ENCODE measurements at regions not wholly inside any gene's neighbourhood (a gene's known extent, or its start where the extent isn't known, plus 50 kb on each side); places are given as distances from the start of the nearest gene placed in this dataset.

DNA sequence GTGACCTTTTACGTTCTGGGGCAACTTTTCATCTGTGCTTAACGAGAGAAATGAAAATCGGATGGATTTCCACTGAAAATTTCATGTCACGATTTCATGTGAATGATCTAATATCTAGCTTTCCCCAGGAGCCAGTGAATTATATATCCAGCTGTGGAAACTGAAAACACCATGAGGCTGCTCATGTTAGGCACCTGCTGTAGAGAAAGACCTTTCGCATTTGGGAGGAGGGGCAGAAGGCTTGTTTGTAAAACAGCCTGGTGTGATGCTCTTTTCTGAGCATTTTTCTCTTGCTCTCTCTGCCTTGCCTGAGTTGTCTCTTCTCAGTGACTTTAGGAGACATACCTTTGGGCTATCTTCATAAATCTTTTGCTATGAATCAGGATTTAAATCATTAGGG lies 84.6 kb upstream of the CYP1B1 start:
- no peaks in the 10 kb centered on the region for H3K9me3 ChIP-seq (ENCODE audit: control insufficient read depth, low read length, poor library complexity, severe bottlenecking)
- DNase-seq = no peak
- Mint-ChIP-seq H3K4me1 (no peaks in the 10 kb centered on the region), H3K27me3 (peaks cover 88% of the 10 kb centered on the region), H3K4me3 (no peak overlapping the region), H3K36me3 (ENCODE audit: low read depth) (peaks cover 2% of the 10 kb centered on the region), H3K27ac (no peak overlapping the region)
- no peak for ATAC-seq

DNA sequence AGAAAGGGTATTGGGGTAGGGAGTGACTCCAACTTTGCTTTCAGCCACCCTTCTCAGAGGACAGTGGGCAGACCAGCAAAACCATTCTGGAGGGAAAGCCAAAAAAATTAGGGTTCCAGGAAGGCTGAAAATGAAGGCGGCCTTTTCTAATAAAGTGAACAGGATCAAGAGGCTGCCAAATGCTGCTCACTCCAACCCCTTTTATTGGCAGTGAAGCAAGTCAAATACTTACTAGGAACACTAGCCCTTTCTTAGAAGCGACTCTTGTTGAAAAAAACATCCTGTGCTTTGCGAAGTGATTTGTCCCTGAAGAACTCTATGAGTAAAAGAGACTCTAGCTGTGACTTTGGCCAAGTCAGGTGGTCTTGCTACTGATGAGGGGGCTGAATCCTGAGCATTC lies 83.6 kb upstream of the CYP1B1 start:
- Mint-ChIP-seq H3K27me3 (peaks cover 86% of the 10 kb centered on the region), H3K36me3 (ENCODE audit: low read depth) (peaks cover 2% of the 10 kb centered on the region), H3K4me3 (no peak overlapping the region), H3K27ac (no peak overlapping the region), H3K4me1 (no peaks in the 10 kb centered on the region)
- ATAC-seq = no peak
- no peaks in the 10 kb centered on the region for H3K9me3 ChIP-seq (ENCODE audit: control insufficient read depth, low read length, poor library complexity, severe bottlenecking)
- DNase-seq = no peak

DNA sequence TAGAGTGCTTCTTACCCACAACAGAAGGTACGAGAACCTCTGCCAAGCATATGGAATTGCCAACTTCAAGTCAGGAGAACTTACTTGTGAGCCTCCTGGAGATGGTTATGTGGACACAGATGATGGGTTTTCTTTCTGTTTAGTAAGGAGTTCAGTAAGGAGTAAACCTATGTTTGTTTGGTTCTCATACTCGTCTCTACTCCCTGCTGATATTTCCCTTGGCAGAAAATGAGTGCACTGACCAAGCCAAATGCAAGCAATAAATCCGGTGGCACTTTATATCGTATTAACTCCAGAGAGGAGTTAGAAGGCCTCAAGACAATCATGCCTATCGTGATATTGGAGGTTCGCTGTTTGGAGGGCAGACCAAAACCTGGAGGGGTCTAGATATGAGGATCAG lies 83.2 kb upstream of the CYP1B1 start:
- peaks cover 2% of the 10 kb centered on the region for H3K36me3 Mint-ChIP-seq (ENCODE audit: low read depth)
- no peak overlapping the region for H3K27ac Mint-ChIP-seq
- ATAC-seq (no peak), DNase-seq (no peak)
- no peaks in the 10 kb centered on the region for H3K4me1 Mint-ChIP-seq
- peaks cover 83% of the 10 kb centered on the region for H3K27me3 Mint-ChIP-seq
- H3K4me3 Mint-ChIP-seq = no peak overlapping the region
- no peaks in the 10 kb centered on the region for H3K9me3 ChIP-seq (ENCODE audit: control insufficient read depth, low read length, poor library complexity, severe bottlenecking)

DNA sequence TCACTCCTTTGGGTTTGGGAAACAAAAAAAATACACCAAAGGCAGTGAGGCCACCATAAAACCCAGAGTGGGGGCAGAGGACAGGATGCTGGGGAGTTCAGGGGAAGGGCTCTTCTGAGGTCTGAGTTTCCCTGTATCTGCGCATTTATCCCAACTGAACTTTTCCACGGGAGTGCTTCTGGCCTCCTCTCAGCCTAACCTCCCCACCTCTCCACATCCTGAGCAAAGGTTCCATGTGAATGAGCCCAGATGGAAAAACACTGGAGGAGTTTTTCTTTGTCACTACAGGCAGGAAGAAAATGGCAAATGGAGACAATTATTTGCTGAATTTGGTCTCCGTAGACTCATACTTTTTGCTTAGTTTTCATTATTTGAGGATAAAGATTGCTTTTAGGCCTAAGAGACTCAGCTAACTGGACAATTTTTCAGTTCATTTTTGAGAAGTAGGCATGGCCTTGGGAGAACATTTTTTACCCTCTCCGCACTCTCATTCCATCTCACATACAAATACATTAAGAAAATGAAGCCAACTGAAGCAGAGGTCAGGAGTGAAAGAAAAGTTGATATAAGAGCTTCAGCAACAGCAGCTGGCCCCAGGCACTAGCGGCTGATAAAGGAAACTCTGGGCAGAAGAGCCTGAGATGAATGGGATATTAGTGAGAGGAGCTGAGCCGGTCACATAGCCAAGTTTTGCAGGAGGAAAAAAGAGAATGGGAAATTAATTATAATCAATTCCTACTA lies 82.6 kb upstream of the CYP1B1 start:
- H3K27me3 Mint-ChIP-seq = peaks cover 76% of the 10 kb centered on the region
- peaks cover 2% of the 10 kb centered on the region for H3K36me3 Mint-ChIP-seq (ENCODE audit: low read depth)
- H3K4me3 Mint-ChIP-seq = no peak overlapping the region
- H3K9me3 ChIP-seq (ENCODE audit: control insufficient read depth, low read length, poor library complexity, severe bottlenecking) = no peaks in the 10 kb centered on the region
- no peak overlapping the region for H3K27ac Mint-ChIP-seq
- DNase-seq (no peak), ATAC-seq (no peak)
- H3K4me1 Mint-ChIP-seq = no peaks in the 10 kb centered on the region

DNA sequence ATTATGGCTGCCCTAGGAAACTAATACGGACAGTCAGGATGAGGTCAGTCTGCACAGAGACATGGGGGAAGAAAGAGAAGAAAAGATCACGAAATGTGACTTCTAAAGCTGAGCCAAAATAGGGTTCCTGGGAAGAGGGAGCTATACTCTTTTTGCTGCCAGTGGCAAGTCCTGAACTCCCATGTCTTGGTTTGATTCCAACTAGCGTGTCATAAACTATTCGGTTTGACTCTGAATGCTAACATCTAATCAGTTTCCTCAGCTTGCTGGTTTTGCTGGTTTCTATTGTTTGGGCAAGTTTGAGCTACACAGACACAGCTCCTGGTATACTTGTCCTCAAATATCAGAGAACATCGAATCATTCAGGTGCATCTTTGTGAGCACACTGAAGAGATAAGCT lies 80.5 kb upstream of the CYP1B1 start:
- Mint-ChIP-seq H3K27ac (no peak overlapping the region), H3K4me1 (no peaks in the 10 kb centered on the region)
- ATAC-seq = no peak

DNA sequence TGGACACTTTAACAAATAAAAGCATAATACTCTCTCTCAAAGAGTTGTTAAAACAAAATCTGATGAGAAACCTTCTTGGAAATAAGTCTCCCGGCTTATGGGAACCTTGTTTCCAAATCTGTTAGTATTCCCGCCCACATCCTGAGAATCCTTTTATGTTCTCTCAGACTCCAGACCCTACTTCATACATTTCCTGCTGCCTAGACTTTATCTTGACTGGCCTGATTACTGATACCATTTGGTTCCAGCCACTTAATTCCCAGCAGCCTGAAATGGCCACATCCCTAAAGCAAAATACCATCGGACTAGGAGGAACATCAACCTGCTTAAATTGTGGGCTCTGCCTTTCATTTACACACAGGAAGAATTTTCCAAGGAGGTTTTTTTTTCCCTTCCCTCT lies 79.1 kb upstream of the CYP1B1 start:
- no peak for DNase-seq
- Mint-ChIP-seq H3K4me1 (no peaks in the 10 kb centered on the region), H3K36me3 (ENCODE audit: low read depth) (peaks cover 2% of the 10 kb centered on the region), H3K27ac (no peak overlapping the region), H3K27me3 (peaks cover 55% of the 10 kb centered on the region), H3K4me3 (no peak overlapping the region)
- H3K9me3 ChIP-seq (ENCODE audit: control insufficient read depth, low read length, poor library complexity, severe bottlenecking) = no peaks in the 10 kb centered on the region
- no peak for ATAC-seq

More for the DNA sequence above, 80.5 kb upstream of the CYP1B1 start:
- no peak for DNase-seq
- no peak overlapping the region for H3K4me3 Mint-ChIP-seq
- no peaks in the 10 kb centered on the region for H3K9me3 ChIP-seq (ENCODE audit: control insufficient read depth, low read length, poor library complexity, severe bottlenecking)
- H3K36me3 Mint-ChIP-seq (ENCODE audit: low read depth) = no peaks in the 10 kb centered on the region
- H3K27me3 Mint-ChIP-seq = peaks cover 62% of the 10 kb centered on the region

GRCh38 chr2:38154395-38154794 lies 78.4 kb upstream of the CYP1B1 start:
- Mint-ChIP-seq H3K4me1 (no peaks in the 10 kb centered on the region), H3K36me3 (ENCODE audit: low read depth) (peaks cover 2% of the 10 kb centered on the region), H3K27ac (no peak overlapping the region), H3K4me3 (no peak overlapping the region), H3K27me3 (peaks cover 48% of the 10 kb centered on the region)
- H3K9me3 ChIP-seq (ENCODE audit: control insufficient read depth, low read length, poor library complexity, severe bottlenecking) = no peaks in the 10 kb centered on the region
- DNase-seq (no peak), ATAC-seq (no peak)

DNA sequence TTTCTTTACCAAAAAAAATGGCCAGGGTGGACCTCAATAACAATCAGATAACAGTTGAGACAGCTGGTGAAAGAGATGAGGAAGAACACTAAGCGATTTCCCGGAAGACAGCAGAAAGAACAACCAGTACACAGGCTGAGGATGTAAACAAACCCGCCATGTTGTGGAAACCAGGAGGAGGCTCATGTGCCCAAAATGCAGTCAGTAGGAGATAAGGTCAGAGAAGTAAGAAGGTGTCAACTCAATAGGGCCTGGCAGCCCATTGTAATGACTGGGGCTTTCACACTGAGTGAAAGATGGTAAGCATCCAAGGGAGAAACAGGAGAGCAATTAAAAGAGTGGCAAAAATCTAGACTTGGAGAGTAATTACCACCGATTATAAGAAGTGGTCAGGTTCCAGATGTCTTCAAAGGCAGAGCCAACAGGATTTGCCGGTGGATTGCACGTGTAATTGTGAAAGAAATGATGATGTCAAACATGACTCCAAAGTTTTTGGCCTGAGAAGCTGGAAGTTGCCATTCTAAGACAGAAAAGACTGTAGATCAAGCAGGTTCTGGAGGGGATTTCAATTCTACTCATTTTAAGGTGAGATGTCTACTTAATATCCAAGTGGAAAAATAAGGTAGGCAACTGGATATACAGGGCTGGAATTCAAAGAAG lies 77.7 kb upstream of the CYP1B1 start:
- Mint-ChIP-seq H3K4me3 (no peak overlapping the region), H3K4me1 (no peaks in the 10 kb centered on the region), H3K27me3 (peaks cover 41% of the 10 kb centered on the region), H3K27ac (no peak overlapping the region), H3K36me3 (ENCODE audit: low read depth) (peaks cover 2% of the 10 kb centered on the region)
- ATAC-seq (no peak), DNase-seq (no peak)
- H3K9me3 ChIP-seq (ENCODE audit: control insufficient read depth, low read length, poor library complexity, severe bottlenecking) = no peaks in the 10 kb centered on the region

DNA sequence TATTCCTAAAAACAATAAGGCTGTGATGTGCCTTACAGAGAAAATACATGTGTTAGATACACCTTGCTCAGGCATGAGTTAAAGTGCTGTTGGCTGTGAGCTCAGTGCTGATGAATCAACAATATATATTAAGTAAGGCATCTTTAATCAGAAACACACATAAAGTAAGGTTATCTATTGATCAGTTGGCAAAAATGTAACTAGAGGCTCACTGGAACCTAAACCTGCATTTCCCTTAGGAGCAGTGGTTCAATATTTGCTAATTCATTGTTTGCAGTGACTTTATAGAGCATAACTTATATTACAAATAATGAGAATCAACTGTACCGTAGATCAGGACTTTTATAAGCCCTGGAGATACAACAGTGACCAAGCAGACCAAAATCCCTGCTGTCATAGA lies 77.0 kb upstream of the CYP1B1 start:
- DNase-seq (no peak), ATAC-seq (no peak)
- no peaks in the 10 kb centered on the region for H3K9me3 ChIP-seq (ENCODE audit: control insufficient read depth, low read length, poor library complexity, severe bottlenecking)
- no peak overlapping the region for H3K27ac Mint-ChIP-seq
- H3K4me3 Mint-ChIP-seq = no peak overlapping the region
- H3K27me3 Mint-ChIP-seq = peaks cover 34% of the 10 kb centered on the region
- H3K4me1 Mint-ChIP-seq = no peaks in the 10 kb centered on the region
- peaks cover 2% of the 10 kb centered on the region for H3K36me3 Mint-ChIP-seq (ENCODE audit: low read depth)

DNA sequence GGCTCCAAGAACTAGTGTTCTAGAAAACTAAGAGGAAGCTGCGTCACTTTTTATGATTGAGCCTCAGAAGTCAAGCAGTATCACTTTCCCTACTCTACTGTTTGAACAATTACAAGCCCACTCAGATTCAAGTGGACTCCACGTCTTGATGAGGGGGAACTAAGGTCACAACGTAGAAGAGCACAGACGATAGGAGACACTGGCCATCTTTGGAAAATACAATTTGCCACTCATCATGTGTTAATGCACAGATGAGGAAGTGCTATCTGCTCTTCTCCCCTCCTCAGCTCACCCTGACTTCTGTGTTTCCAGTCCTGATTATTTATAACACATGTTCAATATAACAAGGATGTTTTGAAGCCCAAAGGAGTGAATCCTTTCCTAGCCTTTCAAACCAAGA lies 76.1 kb upstream of the CYP1B1 start:
- Mint-ChIP-seq H3K36me3 (ENCODE audit: low read depth) (peaks cover 2% of the 10 kb centered on the region), H3K27ac (no peak overlapping the region), H3K4me1 (no peaks in the 10 kb centered on the region), H3K27me3 (peaks cover 29% of the 10 kb centered on the region), H3K4me3 (no peak overlapping the region)
- DNase-seq (no peak), ATAC-seq (no peak)
- no peaks in the 10 kb centered on the region for H3K9me3 ChIP-seq (ENCODE audit: control insufficient read depth, low read length, poor library complexity, severe bottlenecking)

GRCh38 chr2:38149531-38149930 lies 73.6 kb upstream of the CYP1B1 start:
- Mint-ChIP-seq H3K4me1 (no peaks in the 10 kb centered on the region), H3K4me3 (no peak overlapping the region), H3K27ac (no peak overlapping the region), H3K36me3 (ENCODE audit: low read depth) (peaks cover 2% of the 10 kb centered on the region), H3K27me3 (peaks cover 9% of the 10 kb centered on the region)
- ATAC-seq (no peak), DNase-seq (no peak)
- no peaks in the 10 kb centered on the region for H3K9me3 ChIP-seq (ENCODE audit: control insufficient read depth, low read length, poor library complexity, severe bottlenecking)

- Mint-ChIP-seq H3K27ac (no peak overlapping the region), H3K4me1 (no peaks in the 10 kb centered on the region), H3K27me3 (peaks cover 9% of the 10 kb centered on the region), H3K36me3 (ENCODE audit: low read depth) (peaks cover 2% of the 10 kb centered on the region), H3K4me3 (no peak overlapping the region)
- no peak for DNase-seq
- H3K9me3 ChIP-seq (ENCODE audit: control insufficient read depth, low read length, poor library complexity, severe bottlenecking) = no peaks in the 10 kb centered on the region
- ATAC-seq = no peak
These were observed 72.5 kb upstream of the CYP1B1 start for GRCh38 chr2:38148501-38148900.

- Mint-ChIP-seq H3K4me1 (no peaks in the 10 kb centered on the region), H3K36me3 (ENCODE audit: low read depth) (peaks cover 2% of the 10 kb centered on the region), H3K27me3 (peaks cover 9% of the 10 kb centered on the region), H3K4me3 (no peak overlapping the region), H3K27ac (no peak overlapping the region)
- DNase-seq (no peak), ATAC-seq (no peak)
- H3K9me3 ChIP-seq (ENCODE audit: control insufficient read depth, low read length, poor library complexity, severe bottlenecking) = no peaks in the 10 kb centered on the region
These were observed 71.6 kb upstream of the CYP1B1 start for GRCh38 chr2:38147333-38148121.
